ENCODE measurements at regions not wholly inside any gene's neighbourhood (a gene's known extent, or its start where the extent isn't known, plus 50 kb on each side); places are given as distances from the start of the nearest gene placed in this dataset.

DNA sequence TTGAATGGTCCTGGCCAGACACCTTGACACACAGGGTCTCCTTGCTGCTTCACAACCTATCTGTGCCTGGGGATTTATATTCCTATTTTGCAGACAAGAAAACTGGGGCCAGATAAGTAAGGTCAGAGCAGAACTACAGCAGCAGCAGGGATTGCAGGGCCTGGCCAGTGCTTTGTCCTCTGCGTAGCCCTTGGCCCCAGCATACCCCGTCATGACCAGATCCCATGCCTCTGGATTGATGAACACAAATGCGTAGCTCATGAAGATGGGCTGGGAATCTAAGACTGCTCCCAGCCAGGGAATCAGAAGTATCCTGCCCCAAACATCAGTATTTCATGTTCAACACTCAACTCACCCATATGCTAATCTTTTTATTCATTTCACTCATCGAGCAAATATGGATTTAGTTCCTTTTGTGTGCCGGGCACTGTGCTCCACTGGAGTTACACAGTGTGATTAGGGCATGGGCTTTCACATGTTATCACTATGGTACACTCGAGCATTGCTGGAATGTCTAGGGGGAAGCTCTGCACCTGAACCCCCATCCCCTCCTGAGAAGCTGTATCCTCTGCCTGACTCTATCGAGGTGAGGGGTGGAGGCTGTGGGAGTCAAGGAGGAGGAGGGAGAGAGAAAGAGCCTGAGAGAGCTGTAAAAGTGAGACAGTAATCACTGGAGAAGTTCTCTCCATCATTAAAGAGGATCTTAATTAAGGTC lies 143.3 kb downstream of the CYP26B1 start:
- H3K4me1 Mint-ChIP-seq = no peaks in the 10 kb centered on the region
- ChIA-PET CTCF (no interaction called here), POLR2A (no interaction called here)
- no peaks in the 10 kb centered on the region for H3K9me3 Mint-ChIP-seq
- H3K27ac Mint-ChIP-seq = no peak overlapping the region
- DNase-seq (no peak), ATAC-seq (ENCODE audit: low read depth) (no peak)
- TF ChIP-seq, protein P1, sequence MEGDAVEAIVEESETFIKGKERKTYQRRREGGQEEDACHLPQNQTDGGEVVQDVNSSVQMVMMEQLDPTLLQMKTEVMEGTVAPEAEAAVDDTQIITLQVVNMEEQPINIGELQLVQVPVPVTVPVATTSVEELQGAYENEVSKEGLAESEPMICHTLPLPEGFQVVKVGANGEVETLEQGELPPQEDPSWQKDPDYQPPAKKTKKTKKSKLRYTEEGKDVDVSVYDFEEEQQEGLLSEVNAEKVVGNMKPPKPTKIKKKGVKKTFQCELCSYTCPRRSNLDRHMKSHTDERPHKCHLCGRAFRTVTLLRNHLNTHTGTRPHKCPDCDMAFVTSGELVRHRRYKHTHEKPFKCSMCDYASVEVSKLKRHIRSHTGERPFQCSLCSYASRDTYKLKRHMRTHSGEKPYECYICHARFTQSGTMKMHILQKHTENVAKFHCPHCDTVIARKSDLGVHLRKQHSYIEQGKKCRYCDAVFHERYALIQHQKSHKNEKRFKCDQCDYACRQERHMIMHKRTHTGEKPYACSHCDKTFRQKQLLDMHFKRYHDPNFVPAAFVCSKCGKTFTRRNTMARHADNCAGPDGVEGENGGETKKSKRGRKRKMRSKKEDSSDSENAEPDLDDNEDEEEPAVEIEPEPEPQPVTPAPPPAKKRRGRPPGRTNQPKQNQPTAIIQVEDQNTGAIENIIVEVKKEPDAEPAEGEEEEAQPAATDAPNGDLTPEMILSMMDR (IDR thresholded peaks at IDR 0.05) = no peak
- no peak overlapping the region for H3K4me3 Mint-ChIP-seq
- intact Hi-C loops (cut with micrococcal nuclease) = no loop called here
- peaks cover 8% of the 10 kb centered on the region for H3K27me3 Mint-ChIP-seq
- H3K36me3 Mint-ChIP-seq (ENCODE audit: low read depth) = no peaks in the 10 kb centered on the region

DNA sequence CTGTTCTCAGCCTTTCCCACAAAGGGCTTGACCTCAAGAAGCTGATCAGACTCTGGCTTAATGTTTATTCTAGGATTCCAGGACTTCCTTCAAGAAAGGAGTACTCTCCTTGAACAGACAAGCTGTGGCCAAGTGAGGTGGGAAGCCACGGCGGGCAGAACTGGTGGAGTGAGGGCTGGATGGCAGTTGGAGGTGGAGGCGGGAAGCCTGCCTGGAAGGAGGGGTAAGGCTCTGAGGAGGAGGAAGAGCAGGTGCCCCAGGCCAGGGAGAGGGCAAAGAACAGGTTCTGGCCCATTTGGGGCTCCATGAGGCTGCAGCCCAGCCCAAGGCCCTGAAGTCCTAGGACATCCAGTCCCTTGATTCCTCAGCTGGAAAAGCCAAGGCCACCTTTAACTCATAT lies 143.9 kb downstream of the CYP26B1 start:
- ChIA-PET POLR2A (no interaction called here), CTCF (no interaction called here)
- Mint-ChIP-seq H3K27me3 (peaks cover 8% of the 10 kb centered on the region), H3K9me3 (no peaks in the 10 kb centered on the region), H3K27ac (no peak overlapping the region), H3K4me3 (no peak overlapping the region), H3K36me3 (ENCODE audit: low read depth) (no peaks in the 10 kb centered on the region), H3K4me1 (no peaks in the 10 kb centered on the region)
- intact Hi-C loops (cut with micrococcal nuclease) = no loop called here
- no peak for DNase-seq
- TF ChIP-seq, protein P1 (IDR thresholded peaks at IDR 0.05) = no peak
- ATAC-seq (ENCODE audit: low read depth) = no peak

DNA sequence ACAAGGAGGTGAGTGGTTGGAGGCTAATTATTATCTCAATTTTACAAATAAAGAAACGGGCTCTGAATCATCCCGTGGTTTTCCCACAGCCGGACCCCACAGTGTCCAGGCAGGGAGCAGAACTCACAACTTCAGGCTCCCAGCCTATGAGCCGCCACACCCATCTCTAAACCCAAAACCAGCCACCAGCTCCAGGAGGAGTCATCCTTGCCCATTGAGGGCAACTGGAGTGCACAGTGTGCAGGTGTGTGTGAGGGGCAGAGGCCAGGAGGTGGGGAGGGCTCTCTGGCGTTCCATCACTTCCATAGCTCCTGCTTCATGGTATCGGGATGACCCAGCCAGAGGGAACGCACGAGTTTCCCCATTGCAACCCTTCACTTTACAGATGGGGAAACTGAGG lies 144.5 kb downstream of the CYP26B1 start:
- no peaks in the 10 kb centered on the region for H3K4me1 Mint-ChIP-seq
- ChIA-PET CTCF (no interaction called here), POLR2A (no interaction called here)
- no peaks in the 10 kb centered on the region for H3K36me3 Mint-ChIP-seq (ENCODE audit: low read depth)
- no peak for ATAC-seq (ENCODE audit: low read depth)
- H3K4me3 Mint-ChIP-seq = no peak overlapping the region
- H3K9me3 Mint-ChIP-seq = no peaks in the 10 kb centered on the region
- H3K27me3 Mint-ChIP-seq = peaks cover 8% of the 10 kb centered on the region
- H3K27ac Mint-ChIP-seq = no peak overlapping the region
- TF ChIP-seq, protein P1 (IDR thresholded peaks at IDR 0.05) = no peak
- DNase-seq = no peak
- intact Hi-C loops (cut with micrococcal nuclease) = no loop called here

DNA sequence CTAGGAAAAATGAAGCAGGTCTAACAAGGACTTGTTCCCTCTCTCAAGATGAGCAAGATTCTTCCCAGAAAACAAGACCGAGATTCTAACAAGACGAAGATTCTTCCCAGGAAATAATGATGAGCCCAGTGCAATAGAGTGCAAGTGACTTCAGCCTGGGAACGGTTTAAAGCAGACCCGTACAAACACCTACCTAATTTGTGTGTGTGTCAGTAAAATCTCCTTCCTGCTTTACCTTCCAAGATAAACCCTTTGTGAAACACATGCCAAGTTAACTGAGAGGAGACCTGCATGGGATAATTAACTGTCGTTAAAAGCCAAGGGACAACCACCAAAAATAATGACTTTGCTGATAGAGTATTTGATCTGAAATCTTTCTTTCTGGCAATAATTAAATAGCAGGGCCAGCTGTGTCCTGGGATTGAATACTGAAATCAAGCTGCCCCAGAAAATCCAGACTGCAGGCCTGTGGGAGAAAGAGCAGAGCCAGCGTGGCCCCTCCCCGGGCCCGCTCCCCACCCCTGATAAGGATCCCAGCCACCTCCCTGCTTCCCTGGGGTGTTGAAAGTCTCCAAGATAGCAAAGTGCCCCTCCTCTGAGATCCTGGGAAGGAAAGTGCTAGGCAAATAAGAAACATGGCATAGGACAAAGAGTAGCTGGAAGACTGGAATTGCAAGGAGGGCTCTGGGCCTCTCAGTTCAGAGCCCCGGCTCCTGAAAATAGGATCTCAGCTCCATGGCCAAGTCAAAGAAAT lies 145.5 kb downstream of the CYP26B1 start:
- H3K4me1 Mint-ChIP-seq = no peaks in the 10 kb centered on the region
- no peak for DNase-seq
- peaks cover 8% of the 10 kb centered on the region for H3K27me3 Mint-ChIP-seq
- no peaks in the 10 kb centered on the region for H3K36me3 Mint-ChIP-seq (ENCODE audit: low read depth)
- POLR2A ChIA-PET = no interaction called here
- no peak overlapping the region for H3K27ac Mint-ChIP-seq
- CTCF ChIA-PET = no interaction called here
- ATAC-seq (ENCODE audit: low read depth) = no peak
- H3K4me3 Mint-ChIP-seq = no peak overlapping the region
- no peaks in the 10 kb centered on the region for H3K9me3 Mint-ChIP-seq
- intact Hi-C loops (cut with micrococcal nuclease) = no loop called here
- TF ChIP-seq, protein P1 (IDR thresholded peaks at IDR 0.05) = no peak

DNA sequence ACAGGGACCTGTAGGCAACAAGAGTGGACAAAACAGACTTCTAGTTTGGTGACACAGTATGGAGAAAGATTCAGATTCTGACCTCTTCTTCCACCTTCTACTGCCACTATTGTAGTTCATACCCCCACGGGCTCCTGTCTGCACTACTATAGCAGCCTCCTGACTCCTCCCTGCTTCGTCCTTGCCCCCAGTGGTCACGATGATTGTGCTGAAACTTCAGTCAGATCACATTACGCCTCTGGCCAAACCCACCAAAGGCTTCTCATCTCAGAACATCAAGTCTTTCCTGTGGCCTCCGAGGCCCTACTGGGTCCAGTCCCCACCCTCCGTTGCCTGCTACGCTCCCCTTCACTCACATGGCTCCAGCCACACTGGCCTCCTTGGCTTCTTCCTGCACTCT lies 147.6 kb downstream of the CYP26B1 start:
- Mint-ChIP-seq H3K36me3 (ENCODE audit: low read depth) (no peaks in the 10 kb centered on the region), H3K27ac (no peak overlapping the region), H3K27me3 (peaks cover 9% of the 10 kb centered on the region), H3K4me1 (no peaks in the 10 kb centered on the region), H3K4me3 (no peak overlapping the region), H3K9me3 (no peaks in the 10 kb centered on the region)
- CTCF ChIA-PET = no interaction called here
- ATAC-seq (ENCODE audit: low read depth) = no peak
- TF ChIP-seq, protein P1 (IDR thresholded peaks at IDR 0.05) = no peak
- DNase-seq = no peak
- intact Hi-C loops (cut with micrococcal nuclease) = no loop called here
- POLR2A ChIA-PET = no interaction called here

Measured in activated B cell treated with CpG ODN at 0.5 μM for 24 hours (primary cell).